IMR-90 (cell line): ENCODE measurements at regions not wholly inside any gene's neighbourhood (a gene's known extent, or its start where the extent isn't known, plus 50 kb on each side); places are given as distances from the start of the nearest gene placed in this dataset.

Source experiments
- ATAC-seq: fragments of 200-7000 bp; cut with Tn5 transposase; 2 replicates; pipeline ENCODE4 v1.9.1; 2020; ENCODE audit warnings: low read depth, mild to moderate bottlenecking, moderate library complexity
- BruUV-seq: library from RNA; stranded (reverse); fragments of 400-500 nt; replicated peaks from 2 replicates; lab custom pipeline; 2021; lab: Mats Ljungman, UMichigan
- CTCF ChIA-PET: fragments of 300-600 bp; formaldehyde crosslinking; extraction: SDS; loops from one replicate; lab custom pipeline; 2021; ENCODE audit warnings: antibody characterized with exemption; lab: Yijun Ruan, JAX
- POLR2A ChIA-PET: fragments of 300-600 bp; sonication (Branson Sonifier 250); formaldehyde crosslinking; loops from one replicate; lab custom pipeline; 2022; ENCODE audit warnings: antibody characterized with exemption; ENCODE audit not compliant: unreplicated experiment; lab: Charles Lee
- DNase-seq: peaks from one replicate; pipeline ENCODE4 v3.0.0; 2013
- H2AFZ ChIP-seq: replicated peaks from 2 replicates; pipeline ENCODE3; 2013; ENCODE audit warnings: low read length, mild to moderate bottlenecking; ENCODE audit not compliant: poor library complexity
- H2AK5ac ChIP-seq: 2 replicates; pipeline ENCODE4 v1.6.1; 2013; ENCODE audit warnings: low read depth, low read length, inconsistent platforms
- H2AK9ac ChIP-seq: replicated peaks from 2 replicates; pipeline ENCODE3; 2013; ENCODE audit warnings: mild to moderate bottlenecking, low read depth, low read length, moderate library complexity; ENCODE audit not compliant: poor library complexity
- H2BK120ac ChIP-seq: 2 replicates; pipeline ENCODE4 v1.6.1; 2013; ENCODE audit warnings: low read depth, low read length, inconsistent platforms
- H2BK15ac ChIP-seq: 3 replicates; pipeline ENCODE4 v1.6.1; 2013; ENCODE audit warnings: low read depth, low read length, inconsistent platforms
- H2BK20ac ChIP-seq: 2 replicates; pipeline ENCODE4 v1.6.1; 2013; ENCODE audit warnings: low read depth, mild to moderate bottlenecking, inconsistent platforms, low read length, moderate library complexity
- H2BK5ac ChIP-seq: 2 replicates; pipeline ENCODE4 v1.6.1; 2013; ENCODE audit warnings: mild to moderate bottlenecking, low read depth, low read length, inconsistent platforms; ENCODE audit not compliant: poor library complexity, severe bottlenecking
- H3K14ac ChIP-seq: replicated peaks from 2 replicates; pipeline ENCODE4 v1.6.1; 2013; ENCODE audit warnings: low read depth, low read length, inconsistent platforms
- H3K18ac ChIP-seq: 2 replicates; pipeline ENCODE4 v1.6.1; 2013; ENCODE audit warnings: low read depth, low read length, control low read depth
- H3K23ac ChIP-seq: 2 replicates; pipeline ENCODE4 v1.6.1; 2013; ENCODE audit warnings: low read depth, low read length, inconsistent platforms
- H3K27ac ChIP-seq: 2 replicates; pipeline ENCODE4 v1.5.1; 2013; ENCODE audit warnings: mild to moderate bottlenecking, control low read depth, low read length; ENCODE audit not compliant: insufficient read depth
- H3K27me3 ChIP-seq: 2 replicates; pipeline ENCODE4 v1.6.1; 2013; ENCODE audit warnings: low read length; ENCODE audit not compliant: control insufficient read depth, insufficient read depth
- H3K36me3 ChIP-seq: 2 replicates; pipeline ENCODE4 v1.6.1; 2013; ENCODE audit warnings: low read length, mixed read lengths; ENCODE audit not compliant: control insufficient read depth, insufficient read depth
- H3K4ac ChIP-seq: 2 replicates; pipeline ENCODE4 v1.6.1; 2013; ENCODE audit warnings: low read depth, low read length, inconsistent platforms
- H3K4me1 ChIP-seq: 2 replicates; pipeline ENCODE4 v1.6.1; 2013; ENCODE audit warnings: low read length, mixed read lengths; ENCODE audit not compliant: control insufficient read depth, insufficient read depth
- H3K4me2 ChIP-seq: 2 replicates; pipeline ENCODE4 v1.6.1; 2013; ENCODE audit warnings: low read depth, mild to moderate bottlenecking, control low read depth, low read length, moderate library complexity
- H3K4me3 ChIP-seq: 2 replicates; pipeline ENCODE4 v1.5.1; 2013; ENCODE audit warnings: low read depth, mild to moderate bottlenecking, control low read depth, low read length, moderate library complexity; ENCODE audit not compliant: insufficient read depth
- H3K56ac ChIP-seq: 2 replicates; pipeline ENCODE4 v1.6.1; 2013; ENCODE audit warnings: low read length, inconsistent platforms; ENCODE audit not compliant: insufficient read depth; ENCODE audit errors: extremely low read depth
- H3K79me1 ChIP-seq, 2 experiments: 2 replicates each; pipeline ENCODE4 v1.6.1; 2013; ENCODE audit warnings: low read length in 2 of 2, inconsistent platforms in 1 of 2, low read depth in 1 of 2
- H3K9ac ChIP-seq: 2 replicates; pipeline ENCODE4 v1.6.1; 2013; ENCODE audit warnings: low read depth, low read length, control low read depth
- H3K9me1 ChIP-seq: 2 replicates; pipeline ENCODE4 v1.6.1; 2013; ENCODE audit warnings: low read length, inconsistent platforms; ENCODE audit not compliant: insufficient read depth
- H3K9me3 ChIP-seq: 2 replicates; pipeline ENCODE4 v1.6.1; 2013; ENCODE audit warnings: low read length; ENCODE audit not compliant: control insufficient read depth, insufficient read depth
- H4K20me1 ChIP-seq: 2 replicates; pipeline ENCODE4 v1.6.1; 2013; ENCODE audit warnings: low read length, inconsistent platforms; ENCODE audit not compliant: insufficient read depth
- H4K5ac ChIP-seq: 2 replicates; pipeline ENCODE4 v1.6.1; 2013; ENCODE audit warnings: mild to moderate bottlenecking, low read depth, low read length, control low read depth
- H4K8ac ChIP-seq, 2 experiments: 2 replicates each; pipeline ENCODE4 v1.6.1; 2013; ENCODE audit warnings: low read depth in 2 of 2, low read length in 2 of 2, control low read depth in 1 of 2, inconsistent platforms in 1 of 2
- H4K91ac ChIP-seq: 2 replicates; pipeline ENCODE4 v1.6.1; 2013; ENCODE audit warnings: low read depth, low read length, inconsistent platforms; ENCODE audit not compliant: insufficient read depth
- CEBPB ChIP-seq: IDR thresholded peaks from 2 replicates; pipeline ENCODE4 v1.6.1; 2012; ENCODE audit warnings: low read depth, low read length, improper control_type of control experiment
- CHD1 ChIP-seq: IDR thresholded peaks from 2 replicates; pipeline ENCODE4 v1.6.1; 2012; ENCODE audit warnings: low read depth, low read length, improper control_type of control experiment
- ELK1 ChIP-seq: fragments of 150-350 bp; IDR thresholded peaks from 2 replicates; pipeline ENCODE4 v1.6.1; 2016; ENCODE audit warnings: low read depth, mild to moderate bottlenecking, low read length, moderate library complexity, borderline replicate concordance
- FOS ChIP-seq: fragments of 150-350 bp; IDR thresholded peaks from 2 replicates; pipeline ENCODE4 v1.6.1; 2016; ENCODE audit warnings: low read depth, low read length
- POLR2A ChIP-seq: IDR thresholded peaks from 2 replicates; pipeline ENCODE4 v1.6.1; 2012; ENCODE audit warnings: mild to moderate bottlenecking, low read depth, low read length
- RAD21 ChIP-seq: IDR thresholded peaks from 2 replicates; pipeline ENCODE4 v1.6.1; 2012; ENCODE audit warnings: low read length, improper control_type of control experiment
- RCOR1 ChIP-seq: IDR thresholded peaks from 2 replicates; pipeline ENCODE4 v1.6.1; 2012; ENCODE audit warnings: mild to moderate bottlenecking, low read length, improper control_type of control experiment; ENCODE audit not compliant: insufficient replicate concordance
- RFX5 ChIP-seq: IDR thresholded peaks from 2 replicates; pipeline ENCODE4 v1.8.0; 2012; ENCODE audit warnings: low read depth, mild to moderate bottlenecking, low read length, moderate library complexity
- SMC3 ChIP-seq: fragments of 150-350 bp; IDR thresholded peaks from 2 replicates; pipeline ENCODE4 v1.6.1; 2016; ENCODE audit warnings: low read depth, mild to moderate bottlenecking, antibody characterized with exemption, low read length, moderate library complexity
- USF2 ChIP-seq: fragments of 150-350 bp; IDR thresholded peaks from 2 replicates; pipeline ENCODE4 v1.6.1; 2017; ENCODE audit warnings: mild to moderate bottlenecking, antibody characterized with exemption, low read length, low read depth
- WGBS, 2 experiments: methylation state at CpG; one replicate each; pipeline versions ENCODE4 v1.1.5 to v1.1.7; 2013; ENCODE audit warnings: missing lambda C conversion rate in 2 of 2; ENCODE audit not compliant: insufficient read length in 1 of 2; ENCODE audit errors: extremely low coverage in 2 of 2; 5-methylcytosine and 5-hydroxymethylcytosine counted together
- dilution Hi-C: fragments of 300-500 bp; cut with HindIII; formaldehyde crosslinking; loops from one replicate; pipeline ENCODE4 v1.14.3; 2018; ENCODE audit warnings: low sequenced_read_pairs; ENCODE audit not compliant: unreplicated experiment
- in situ Hi-C: fragments of 300-500 bp; cut with MboI; formaldehyde crosslinking; loops from 3 replicates; pipeline ENCODE4 v1.14.3; 2019; ENCODE audit warnings: low sequenced_read_pairs, inconsistent platforms, mixed read lengths
- intact Hi-C: fragments of 100-400 bp; cut with micrococcal nuclease; formaldehyde crosslinking; loops from 2 replicates; pipeline ENCODE4 v1.10.0; 2022

GRCh38 chr2:14423145-14423906 is 209.2 kb upstream of the LRATD1 start:
- no peak overlapping the region for H2AK9ac ChIP-seq
- no peak overlapping the region for H3K4me3 ChIP-seq
- H3K79me1 ChIP-seq = no peaks in the 10 kb centered on the region
- no peak overlapping the region for H2BK120ac ChIP-seq
- H3K4ac ChIP-seq = no peak overlapping the region
- WGBS, 2 experiments = no CpG with 5 or more reads among the region's 2 CpGs
- no peaks in the 10 kb centered on the region for H3K36me3 ChIP-seq
- intact Hi-C loops (no loop called here), in situ Hi-C loops (loop anchor here (10.0 kb wide), 1 partner anchor 1161 kb away; no protein-coding TSS in a partner anchor), dilution Hi-C loops (no loop called here)
- CTCF ChIA-PET = interaction anchor here (0.6 kb wide), 1 partner anchor 1106 kb away, joined by 4 read pairs; no protein-coding TSS in a partner anchor
- no peak overlapping the region for H3K18ac ChIP-seq
- no peak overlapping the region for H3K56ac ChIP-seq
- H3K4me2 ChIP-seq = no peak overlapping the region
- H3K27me3 ChIP-seq = no peaks in the 10 kb centered on the region
- no peaks in the 10 kb centered on the region for H4K20me1 ChIP-seq
- no peak overlapping the region for H4K8ac ChIP-seq
- no peak overlapping the region for H2AK5ac ChIP-seq
- H2AFZ ChIP-seq = no peak overlapping the region
- H2BK20ac ChIP-seq = no peak overlapping the region
- no peak overlapping the region for H4K91ac ChIP-seq
- H3K9me3 ChIP-seq = no peaks in the 10 kb centered on the region
- ATAC-seq = no peak
- no peak overlapping the region for H4K5ac ChIP-seq
- DNase-seq = no peak
- no peaks in the 10 kb centered on the region for H3K4me1 ChIP-seq
- TF ChIP-seq FOS = no peak
- no peak for TF ChIP-seq POLR2A
- no peak for TF ChIP-seq CEBPB
- no peak for TF ChIP-seq SMC3
- no peak for TF ChIP-seq RCOR1
- no peak for TF ChIP-seq ELK1
- TF ChIP-seq RFX5 = no peak
- TF ChIP-seq RAD21 = no peak
- no peak for TF ChIP-seq USF2
- no peak for TF ChIP-seq CHD1
- H3K9ac ChIP-seq = no peak overlapping the region
- POLR2A ChIA-PET = no interaction called here
- no peak overlapping the region for H2BK5ac ChIP-seq
- BruUV-seq = no TSS peak
- H3K14ac ChIP-seq = no peak overlapping the region
- no peaks in the 10 kb centered on the region for H3K9me1 ChIP-seq
- no peak overlapping the region for H2BK15ac ChIP-seq
- H3K27ac ChIP-seq = no peak overlapping the region
- H3K23ac ChIP-seq = no peak overlapping the region
